Psoas muscle (tissue), 7 donors: ENCODE measurements at regions not wholly inside any gene's neighbourhood (a gene's known extent, or its start where the extent isn't known, plus 50 kb on each side); places are given as distances from the start of the nearest gene placed in this dataset.

Experiments used
- ATAC-seq, 4 donors: fragments of 200-7000 bp; cut with Tn5 transposase; one replicate each; pipeline ENCODE4 v1.9.1; 2020; ENCODE audit warnings: moderate library complexity in 3 of 4, mild to moderate bottlenecking in 2 of 4
- DNase-seq, 2 donors: peaks; one replicate each; pipeline ENCODE4 v3.0.0-alpha.2; 2020
- H3K27ac ChIP-seq: fragments of 200-600 bp; one replicate; pipeline ENCODE4 v1.8.0; 2022
- H3K27me3 ChIP-seq, 3 donors: fragments of 200-600 bp in 1 of 3; one replicate each; pipeline versions ENCODE4 v1.6.1 to v1.8.0; 2013 to 2022; ENCODE audit warnings: low read length in 2 of 3, mild to moderate bottlenecking in 2 of 3, moderate library complexity in 1 of 3; ENCODE audit not compliant: insufficient read depth in 3 of 3
- H3K36me3 ChIP-seq, 2 donors: fragments of 200-600 bp in 1 of 2; one replicate each; pipeline versions ENCODE4 v1.6.1 to v1.8.0; 2013 to 2022; ENCODE audit warnings: low read depth in 1 of 2, mild to moderate bottlenecking in 1 of 2, moderate library complexity in 1 of 2; ENCODE audit not compliant: insufficient read depth in 1 of 2
- H3K4me1 ChIP-seq: fragments of 200-600 bp; one replicate; pipeline ENCODE4 v1.8.0; 2022
- H3K4me3 ChIP-seq: fragments of 200-600 bp; one replicate; pipeline ENCODE4 v1.8.0; 2022; ENCODE audit warnings: mild to moderate bottlenecking
- H3K9me3 ChIP-seq: fragments of 200-600 bp; one replicate; pipeline ENCODE4 v1.8.0; 2022
- CTCF ChIP-seq: fragments of 200-600 bp; IDR thresholded peaks from one replicate; pipeline ENCODE4 v1.8.0; 2022; ENCODE audit warnings: antibody characterized with exemption
- WGBS, 3 donors: extraction: QIAGEN DNeasy Blood & Tissue Kit; methylation state at CpG; one replicate each; pipeline versions ENCODE4 v1.1.6 to v1.1.7; 2013; 5-methylcytosine and 5-hydroxymethylcytosine counted together
- intact Hi-C, 2 donors: fragments of 100-400 bp; cut with DNase I; formaldehyde crosslinking; loops; one replicate each; pipeline versions ENCODE4 v1.11.0 to v1.14.2; 2022
- donor health status: healthy with polysubstance abuse.
- donor health status: DM: no; HTN: no; CAD: no; lungs with moderate emphysema.
- donor health status: Bipolar disorder and iron deficiency.
- donor health status: healthy.
- donor health status: DM: yes; HTN: yes; CAD: no.
- donor health status: DM: no; HTN: no; CAD: no.
- donor health status: DM: yes; HTN: yes; CAD: no.

DNA sequence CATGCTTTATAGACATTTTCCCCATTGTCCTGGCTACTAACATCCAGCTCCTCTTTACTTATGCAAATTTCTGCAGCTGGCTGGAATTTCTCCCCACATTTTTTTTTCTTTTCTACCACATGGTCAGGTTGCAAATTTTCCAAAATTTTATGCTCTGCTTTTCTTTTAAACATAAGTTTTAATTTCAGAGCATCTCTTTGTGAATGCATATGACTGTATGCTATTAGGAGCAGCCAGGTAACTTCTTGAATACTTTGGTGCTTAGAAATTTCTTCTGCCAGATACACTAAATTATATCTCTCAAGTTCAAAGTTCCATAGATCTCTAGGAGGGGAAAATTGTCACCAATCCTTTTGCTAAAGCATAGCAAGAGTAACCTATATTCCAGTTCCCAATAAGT is 365.9 kb downstream of the LRFN5 start:
- intact Hi-C loops = no loop called here
- no peak for ATAC-seq
- Histone ChIP-seq H3K4me1 (no peaks in the 10 kb centered on the region), H3K4me3 (no peak overlapping the region), H3K36me3 (no peaks in the 10 kb centered on the region), H3K9me3 (no peaks in the 10 kb centered on the region), H3K27ac (no peak overlapping the region), H3K27me3 (no peaks in the 10 kb centered on the region)
- no peak for DNase-seq
- TF ChIP-seq CTCF = no peak

DNA sequence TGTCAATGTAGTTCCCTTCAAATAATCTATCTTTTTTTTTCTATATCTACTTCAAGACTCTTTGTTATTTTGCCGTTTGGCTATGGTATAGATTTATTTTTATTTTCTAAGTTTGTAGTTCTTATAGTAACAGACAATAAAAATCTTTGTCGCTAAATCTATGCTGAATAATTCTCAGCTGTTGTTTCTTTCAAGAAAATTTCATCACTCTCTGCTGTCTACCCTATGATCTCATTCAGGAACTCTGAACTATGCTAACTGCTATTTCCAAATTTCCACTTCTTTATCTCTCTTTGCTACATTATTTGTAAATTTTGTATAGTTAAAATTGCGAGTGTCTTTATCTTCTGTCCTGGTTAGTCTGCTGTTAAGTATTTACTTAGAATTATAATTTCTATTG is 353.6 kb downstream of the LRFN5 start:
- H3K9me3 ChIP-seq = no peaks in the 10 kb centered on the region
- H3K36me3 ChIP-seq = no peaks in the 10 kb centered on the region
- H3K27ac ChIP-seq = no peak overlapping the region
- WGBS, 3 donors = 25 to 30% (median 26%) methylated on average over 3 of the region's 3 CpGs
- TF ChIP-seq CTCF = no peak
- no peak overlapping the region for H3K4me3 ChIP-seq
- H3K4me1 ChIP-seq = no peaks in the 10 kb centered on the region
- no peaks in the 10 kb centered on the region for H3K27me3 ChIP-seq
- intact Hi-C loops = no loop called here
- ATAC-seq = no peak
- DNase-seq = no peak

DNA sequence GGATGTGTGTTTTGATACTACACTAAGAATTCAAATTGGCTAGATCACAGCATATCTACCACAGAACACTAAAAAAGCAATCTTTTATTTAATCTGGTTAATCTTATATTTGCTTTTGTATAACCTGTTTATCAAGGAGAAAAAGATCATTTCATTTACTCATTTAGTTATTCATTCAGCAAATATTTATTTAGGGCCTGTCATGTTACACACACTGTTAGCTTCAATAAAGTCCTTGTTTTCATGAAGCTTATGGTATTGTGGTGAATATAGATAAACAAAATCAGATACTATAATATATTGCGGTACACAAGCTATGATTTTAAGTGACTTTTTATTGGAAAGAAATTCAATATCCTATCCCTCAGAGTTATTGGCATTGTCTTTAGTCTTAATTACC is 350.8 kb downstream of the LRFN5 start:
- Histone ChIP-seq H3K9me3 (no peaks in the 10 kb centered on the region), H3K4me1 (no peaks in the 10 kb centered on the region), H3K36me3 (no peaks in the 10 kb centered on the region), H3K27ac (no peak overlapping the region), H3K4me3 (no peak overlapping the region), H3K27me3 (no peaks in the 10 kb centered on the region)
- no peak for TF ChIP-seq CTCF
- ATAC-seq (no peak), DNase-seq (no peak)
- WGBS, 3 donors = 1 to 50% (median 29%) methylated on average over 1 of the region's 1 CpG
- intact Hi-C loops = no loop called here
